ENCODE measurements at regions not wholly inside any gene's neighbourhood (a gene's known extent, or its start where the extent isn't known, plus 50 kb on each side); places are given as distances from the start of the nearest gene placed in this dataset.

DNA sequence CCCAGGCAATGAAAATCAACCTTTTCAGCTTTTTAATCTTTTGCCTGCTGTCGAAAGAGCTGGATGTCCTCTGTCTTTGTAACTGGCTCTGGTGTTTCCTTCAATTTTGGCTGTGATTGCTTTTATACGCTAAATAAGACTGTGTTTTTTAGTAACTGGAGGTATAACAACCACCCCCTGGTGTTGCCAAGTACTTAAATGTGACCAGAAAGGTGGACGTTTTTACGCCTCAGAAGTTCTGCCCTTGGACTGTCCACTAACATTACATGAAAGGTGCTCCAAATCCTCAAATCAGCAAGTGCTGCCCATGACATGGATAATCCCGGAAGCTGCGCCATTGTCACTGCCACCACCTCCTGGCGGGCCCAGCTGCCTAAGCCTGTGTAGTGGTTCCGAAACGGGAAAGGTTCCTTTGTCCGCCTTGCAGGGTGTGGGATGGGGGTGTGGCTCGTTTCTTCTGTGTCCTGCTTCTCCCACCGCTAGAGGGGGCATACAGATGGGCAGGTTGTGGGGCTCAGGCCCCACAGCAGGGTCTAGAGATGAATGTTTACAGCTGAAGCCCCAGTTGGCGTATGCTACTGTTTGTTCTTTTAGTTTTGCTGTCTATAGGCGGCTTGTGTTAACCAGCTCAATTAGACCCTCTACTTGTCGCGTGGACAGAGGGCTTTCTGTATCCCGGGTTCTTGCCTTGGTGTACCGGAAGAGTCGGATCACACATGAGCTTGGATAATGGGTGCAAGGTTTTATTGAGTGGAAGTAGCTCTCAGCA lies 82.2 kb upstream of the SEPTIN5 start:
- Mint-ChIP-seq H3K36me3 (no peaks in the 10 kb centered on the region), H3K27me3 (peaks cover 0 to 3% (median 0%) of the 10 kb centered on the region in 5 donors), H3K27ac (no peak overlapping the region), H3K4me1 (peaks cover 3 to 18% (median 8%) of the 10 kb centered on the region in 7 donors), H3K9me3 (no peaks in the 10 kb centered on the region), H3K4me3 (no peak overlapping the region)
- no peaks in the 10 kb centered on the region for H3K36me3 ChIP-seq (ENCODE audit: control insufficient read depth in 2 of 3, insufficient read depth in 3 of 3, low read length in 3 of 3)
- ChIA-PET POLR2A (interaction anchor here (0.6 kb wide), 1 partner anchor 153 kb away, joined by 3 read pairs; no protein-coding TSS in a partner anchor), CTCF (interaction anchor here (1.5 to 1.6 kb wide), 2 partner anchors 136 to 139 kb away, joined by 5 to 8 read pairs; no protein-coding TSS in a partner anchor)
- H3K4me1 ChIP-seq (ENCODE audit: control insufficient read depth in 2 of 2, insufficient read depth in 2 of 2, low read length in 2 of 2) = peaks cover 0 to 7% of the 10 kb centered on the region in 2 donors
- ATAC-seq (no peak), DNase-seq (no peak)
- no peaks in the 10 kb centered on the region for H3K9me3 ChIP-seq (ENCODE audit: control insufficient read depth in 2 of 3, low read length in 3 of 3)
- intact Hi-C loops (cut with micrococcal nuclease) = loop anchor here (2.0 to 5.0 kb wide), 3 partner anchors 150 to 413 kb away; no protein-coding TSS in a partner anchor
- no peaks in the 10 kb centered on the region for H3K27me3 ChIP-seq (ENCODE audit: control insufficient read depth in 2 of 2, insufficient read depth in 2 of 2, low read length in 2 of 2)
- no peak overlapping the region for H3K27ac ChIP-seq (ENCODE audit: low read depth, low read length)
- H3K4me3 ChIP-seq (ENCODE audit: low read length) = no peak overlapping the region

DNA sequence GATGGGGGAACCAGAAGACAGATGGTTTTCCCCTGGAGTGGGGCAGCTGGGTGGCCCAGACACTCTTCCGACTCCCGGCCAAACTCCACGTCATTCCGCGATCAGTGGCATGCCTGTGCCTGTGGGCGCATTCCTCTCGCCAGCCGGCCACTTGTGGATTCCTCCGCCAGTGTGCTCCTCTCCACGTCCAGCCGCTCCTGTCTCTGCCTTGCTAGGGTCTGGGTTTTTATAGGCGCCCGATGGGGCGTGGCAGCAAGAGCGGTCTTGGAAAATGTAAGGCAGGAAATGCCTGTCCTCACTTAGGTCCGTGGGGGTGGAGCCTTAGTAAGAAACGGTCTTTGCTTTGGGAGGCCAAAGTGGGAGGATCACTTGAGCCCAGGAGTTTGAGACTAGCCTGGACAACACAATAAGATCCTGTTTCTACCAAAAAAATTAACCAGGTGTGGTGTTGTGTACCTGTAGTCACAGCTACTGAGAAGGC lies 81.6 kb upstream of the SEPTIN5 start:
- Histone ChIP-seq H3K36me3 (ENCODE audit: control insufficient read depth in 2 of 3, insufficient read depth in 3 of 3, low read length in 3 of 3) (no peaks in the 10 kb centered on the region), H3K27me3 (ENCODE audit: control insufficient read depth in 2 of 2, insufficient read depth in 2 of 2, low read length in 2 of 2) (no peaks in the 10 kb centered on the region), H3K4me3 (ENCODE audit: low read length) (no peak overlapping the region), H3K27ac (ENCODE audit: low read depth, low read length) (no peak overlapping the region), H3K4me1 (ENCODE audit: control insufficient read depth in 2 of 2, insufficient read depth in 2 of 2, low read length in 2 of 2) (peaks cover 0 to 7% of the 10 kb centered on the region in 2 donors), H3K9me3 (ENCODE audit: control insufficient read depth in 2 of 3, low read length in 3 of 3) (no peaks in the 10 kb centered on the region)
- DNase-seq = no peak
- peaks cover 3 to 18% (median 8%) of the 10 kb centered on the region in 7 donors for H3K4me1 Mint-ChIP-seq
- intact Hi-C loops (cut with micrococcal nuclease) = loop anchor here (5.0 kb wide), 2 partner anchors 150 to 240 kb away; no protein-coding TSS in a partner anchor
- POLR2A ChIA-PET = interaction anchor here (0.6 kb wide), 1 partner anchor 154 kb away, joined by 3 read pairs; no protein-coding TSS in a partner anchor
- H3K4me3 Mint-ChIP-seq = no peak overlapping the region
- no peaks in the 10 kb centered on the region for H3K9me3 Mint-ChIP-seq
- H3K27ac Mint-ChIP-seq = no peak overlapping the region
- H3K36me3 Mint-ChIP-seq = no peaks in the 10 kb centered on the region
- ATAC-seq = no peak
- H3K27me3 Mint-ChIP-seq = peaks cover 0 to 3% (median 0%) of the 10 kb centered on the region in 5 donors
- CTCF ChIA-PET = interaction anchor here (1.5 to 1.6 kb wide), 2 partner anchors 137 to 139 kb away, joined by 5 to 8 read pairs; no protein-coding TSS in a partner anchor

DNA sequence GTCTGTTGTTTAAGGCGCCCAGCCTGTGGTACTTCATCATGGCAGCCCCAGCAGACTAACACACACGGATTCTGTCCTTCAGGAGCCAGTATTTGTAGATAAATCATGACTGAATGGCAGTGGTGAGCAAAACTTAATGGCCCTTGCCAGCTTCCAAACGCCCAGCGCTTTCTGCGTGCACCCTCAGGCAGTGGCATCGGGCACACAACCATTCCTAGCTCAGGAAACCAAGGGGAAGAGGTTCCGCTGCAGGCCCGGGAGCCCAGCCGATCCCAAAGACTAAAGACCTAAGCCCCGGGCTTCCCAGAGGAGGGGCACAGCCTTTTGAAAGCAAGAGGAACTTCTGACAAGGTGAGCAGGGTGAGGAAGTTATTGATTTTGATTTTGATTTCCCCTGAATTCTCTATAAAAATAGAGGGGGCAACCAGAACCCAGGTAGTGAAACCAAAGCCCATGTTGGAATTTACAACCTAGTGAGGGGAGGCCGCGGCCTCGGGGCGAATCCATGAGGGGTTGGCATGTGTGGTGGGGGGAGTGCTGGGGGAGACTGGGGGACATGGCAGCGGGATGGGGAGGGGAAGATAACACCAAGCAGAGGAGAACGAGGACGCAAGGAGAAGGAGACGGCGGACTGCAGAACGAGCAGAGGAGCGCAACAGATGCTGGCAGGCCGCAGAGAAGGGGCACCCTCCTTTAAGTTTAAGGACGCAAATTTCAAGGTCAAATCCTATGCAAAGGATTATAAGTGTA lies 79.9 kb upstream of the SEPTIN5 start:
- ATAC-seq = no peak
- Histone ChIP-seq H3K27me3 (ENCODE audit: control insufficient read depth in 2 of 2, insufficient read depth in 2 of 2, low read length in 2 of 2) (no peaks in the 10 kb centered on the region), H3K9me3 (ENCODE audit: control insufficient read depth in 2 of 3, low read length in 3 of 3) (no peaks in the 10 kb centered on the region), H3K4me1 (ENCODE audit: control insufficient read depth in 2 of 2, insufficient read depth in 2 of 2, low read length in 2 of 2) (peaks cover 0 to 6% of the 10 kb centered on the region in 2 donors), H3K27ac (ENCODE audit: low read depth, low read length) (no peak overlapping the region), H3K4me3 (ENCODE audit: low read length) (no peak overlapping the region), H3K36me3 (ENCODE audit: control insufficient read depth in 2 of 3, insufficient read depth in 3 of 3, low read length in 3 of 3) (no peaks in the 10 kb centered on the region)
- H3K4me3 Mint-ChIP-seq = no peak overlapping the region
- DNase-seq = no peak
- no peak overlapping the region for H3K27ac Mint-ChIP-seq
- H3K9me3 Mint-ChIP-seq = no peaks in the 10 kb centered on the region
- H3K36me3 Mint-ChIP-seq = no peaks in the 10 kb centered on the region
- intact Hi-C loops (cut with micrococcal nuclease) = loop anchor here (5.0 kb wide), 2 partner anchors 152 to 242 kb away; no protein-coding TSS in a partner anchor
- CTCF ChIA-PET = interaction anchor here (0.8 kb wide), 1 partner anchor 139 kb away, joined by 3 read pairs; no protein-coding TSS in a partner anchor
- POLR2A ChIA-PET = no interaction called here
- peaks cover 3 to 11% (median 7%) of the 10 kb centered on the region in 7 donors for H3K4me1 Mint-ChIP-seq
- peaks cover 0 to 3% (median 0%) of the 10 kb centered on the region in 5 donors for H3K27me3 Mint-ChIP-seq

DNA sequence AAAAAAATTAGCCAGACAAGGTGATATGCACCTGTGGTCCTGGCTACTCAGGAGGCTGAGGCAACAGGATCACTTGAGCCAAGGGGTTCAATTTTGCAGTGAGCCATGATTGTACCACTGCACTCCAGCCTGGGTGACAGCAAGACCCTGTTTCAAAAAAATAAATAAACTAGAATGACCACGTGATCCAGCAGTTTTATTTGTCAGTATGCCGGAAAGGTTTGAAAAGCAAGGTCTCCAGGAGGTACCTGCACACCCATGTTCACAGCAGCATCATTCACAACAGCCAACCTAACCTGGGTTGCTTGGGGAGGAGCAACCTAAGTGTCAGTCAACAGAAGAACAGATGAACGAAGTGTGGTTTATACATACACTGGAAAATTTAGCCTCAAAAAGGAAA lies 78.7 kb upstream of the SEPTIN5 start:
- ATAC-seq = no peak
- ChIA-PET POLR2A (no interaction called here), CTCF (no interaction called here)
- no peak overlapping the region for H3K27ac Mint-ChIP-seq
- no peaks in the 10 kb centered on the region for H3K36me3 Mint-ChIP-seq
- Histone ChIP-seq H3K9me3 (ENCODE audit: control insufficient read depth in 2 of 3, low read length in 3 of 3) (no peaks in the 10 kb centered on the region), H3K27me3 (ENCODE audit: control insufficient read depth in 2 of 2, insufficient read depth in 2 of 2, low read length in 2 of 2) (no peaks in the 10 kb centered on the region), H3K27ac (ENCODE audit: low read depth, low read length) (no peak overlapping the region), H3K4me1 (ENCODE audit: control insufficient read depth in 2 of 2, insufficient read depth in 2 of 2, low read length in 2 of 2) (no peaks in the 10 kb centered on the region), H3K4me3 (ENCODE audit: low read length) (no peak overlapping the region), H3K36me3 (ENCODE audit: control insufficient read depth in 2 of 3, insufficient read depth in 3 of 3, low read length in 3 of 3) (no peaks in the 10 kb centered on the region)
- no peak overlapping the region for H3K4me3 Mint-ChIP-seq
- no peak for DNase-seq
- intact Hi-C loops (cut with micrococcal nuclease) = no loop called here
- H3K27me3 Mint-ChIP-seq = peaks cover 0 to 7% (median 0%) of the 10 kb centered on the region in 5 donors
- H3K9me3 Mint-ChIP-seq = no peaks in the 10 kb centered on the region
- H3K4me1 Mint-ChIP-seq = no peaks in the 10 kb centered on the region

DNA sequence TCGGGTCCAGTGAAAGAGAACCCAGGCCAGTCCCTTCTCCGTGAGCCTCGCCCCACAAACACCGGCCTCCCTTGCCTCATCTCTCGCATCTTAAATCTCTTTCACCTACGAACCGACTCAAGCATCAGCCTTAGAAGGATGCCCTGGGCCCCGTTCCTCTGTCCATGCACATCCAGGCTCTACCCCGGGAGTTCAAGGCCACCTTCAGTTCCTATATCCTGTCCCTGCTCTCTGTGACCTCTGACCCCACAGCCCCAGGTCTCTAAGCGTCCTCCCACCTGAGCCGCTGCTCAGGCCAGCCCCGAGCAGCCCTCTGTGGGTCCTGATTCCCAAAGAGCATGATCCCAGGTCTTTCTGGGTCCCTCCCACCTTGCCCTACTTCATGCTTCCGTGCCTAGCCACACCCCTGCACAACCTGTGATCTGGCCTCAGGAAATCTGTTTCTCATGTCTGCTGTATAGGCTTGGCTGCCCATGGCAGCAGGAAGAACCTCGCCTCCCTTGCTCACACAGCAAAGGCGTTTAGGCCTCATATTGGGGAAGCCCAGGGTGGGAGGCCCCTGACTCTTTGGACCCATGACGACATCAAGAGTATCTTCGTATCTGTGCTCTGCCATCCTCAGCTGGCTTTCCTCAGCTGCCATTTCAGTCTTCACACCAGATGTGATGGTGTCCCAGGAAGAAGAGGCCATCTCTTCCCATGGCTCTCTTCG lies 77.5 kb upstream of the SEPTIN5 start:
- ATAC-seq (no peak), DNase-seq (no peak)
- Histone ChIP-seq H3K4me1 (ENCODE audit: control insufficient read depth in 2 of 2, insufficient read depth in 2 of 2, low read length in 2 of 2) (no peaks in the 10 kb centered on the region), H3K27ac (ENCODE audit: low read depth, low read length) (no peak overlapping the region), H3K9me3 (ENCODE audit: control insufficient read depth in 2 of 3, low read length in 3 of 3) (no peaks in the 10 kb centered on the region), H3K27me3 (ENCODE audit: control insufficient read depth in 2 of 2, insufficient read depth in 2 of 2, low read length in 2 of 2) (no peaks in the 10 kb centered on the region), H3K4me3 (ENCODE audit: low read length) (no peak overlapping the region), H3K36me3 (ENCODE audit: control insufficient read depth in 2 of 3, insufficient read depth in 3 of 3, low read length in 3 of 3) (no peaks in the 10 kb centered on the region)
- Mint-ChIP-seq H3K27me3 (peaks cover 0 to 7% (median 0%) of the 10 kb centered on the region in 5 donors), H3K36me3 (no peaks in the 10 kb centered on the region), H3K27ac (no peak overlapping the region), H3K4me3 (no peak overlapping the region), H3K9me3 (no peaks in the 10 kb centered on the region), H3K4me1 (no peaks in the 10 kb centered on the region)
- POLR2A ChIA-PET = no interaction called here
- CTCF ChIA-PET = no interaction called here
- intact Hi-C loops (cut with micrococcal nuclease) = no loop called here

DNA sequence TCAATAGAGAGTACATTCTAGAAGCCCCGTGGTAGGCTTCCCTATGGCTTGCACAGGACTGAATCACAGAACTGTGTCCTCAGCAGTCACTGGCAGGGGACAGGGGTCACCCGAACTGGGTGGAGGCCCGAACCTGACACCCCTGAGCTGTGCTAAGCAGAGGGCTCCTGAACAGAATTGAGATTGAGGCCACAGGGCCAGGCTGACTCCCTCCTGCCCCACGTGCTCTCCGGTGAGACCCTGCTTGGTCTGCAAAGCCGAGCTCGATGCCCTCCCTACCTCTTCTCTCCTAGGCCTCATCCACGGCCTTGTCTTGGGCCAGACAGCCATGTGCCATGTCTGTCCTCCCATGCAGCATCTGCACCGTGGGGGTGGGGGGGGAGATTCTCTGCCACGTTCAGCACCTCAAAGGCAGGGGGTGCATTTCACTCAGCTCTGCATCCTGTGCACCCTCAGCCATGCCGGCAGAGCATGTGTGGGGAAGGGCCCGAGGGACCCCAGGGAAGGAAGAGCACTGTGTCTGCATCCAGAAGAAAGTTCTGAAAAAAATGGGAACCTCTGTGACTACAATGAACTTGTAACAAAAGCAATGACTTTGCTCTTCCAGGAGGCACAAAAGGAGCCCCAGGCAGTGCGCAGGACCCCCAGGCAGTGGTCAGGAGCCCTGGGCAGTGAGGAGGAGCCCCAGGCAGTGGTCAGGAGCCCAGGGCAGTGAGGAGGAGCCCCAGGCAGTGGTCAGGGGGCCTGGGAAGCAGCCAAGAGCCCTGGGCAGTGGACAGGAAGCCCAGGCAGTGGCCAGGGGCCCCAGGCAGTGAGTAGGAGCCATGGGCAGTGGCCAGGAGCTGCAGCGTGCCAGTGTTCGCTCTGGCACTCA lies 76.7 kb upstream of the SEPTIN5 start:
- Mint-ChIP-seq H3K4me3 (no peak overlapping the region), H3K9me3 (no peaks in the 10 kb centered on the region), H3K27ac (no peak overlapping the region), H3K27me3 (peaks cover 0 to 7% (median 0%) of the 10 kb centered on the region in 5 donors), H3K36me3 (no peaks in the 10 kb centered on the region), H3K4me1 (no peaks in the 10 kb centered on the region)
- H3K4me1 ChIP-seq (ENCODE audit: control insufficient read depth in 2 of 2, insufficient read depth in 2 of 2, low read length in 2 of 2) = no peaks in the 10 kb centered on the region
- H3K9me3 ChIP-seq (ENCODE audit: control insufficient read depth in 2 of 3, low read length in 3 of 3) = no peaks in the 10 kb centered on the region
- ChIA-PET POLR2A (no interaction called here), CTCF (no interaction called here)
- H3K36me3 ChIP-seq (ENCODE audit: control insufficient read depth in 2 of 3, insufficient read depth in 3 of 3, low read length in 3 of 3) = no peaks in the 10 kb centered on the region
- H3K27me3 ChIP-seq (ENCODE audit: control insufficient read depth in 2 of 2, insufficient read depth in 2 of 2, low read length in 2 of 2) = no peaks in the 10 kb centered on the region
- no peak overlapping the region for H3K4me3 ChIP-seq (ENCODE audit: low read length)
- intact Hi-C loops (cut with micrococcal nuclease) = no loop called here
- no peak overlapping the region for H3K27ac ChIP-seq (ENCODE audit: low read depth, low read length)
- DNase-seq = no peak
- ATAC-seq = no peak
